ENCODE measurements at regions not wholly inside any gene's neighbourhood (a gene's known extent, or its start where the extent isn't known, plus 50 kb on each side); places are given as distances from the start of the nearest gene placed in this dataset.
A peak's percentile ranks its signal among the peaks of the same experiment; 100 is the strongest.
"Not testable (repeated sequence)": the region's sequence is repeated elsewhere in the genome, so short reads cannot be mapped to it uniquely, and the experiment has no call there.

GRCh38 chr15:62849316-62850106, 193.0 kb upstream of the TPM1 start:
- no peak for DNase-seq

- DNase-seq = no peak
Observed at GRCh38 chr15:62850318-62850717, 192.2 kb upstream of the TPM1 start.

GRCh38 chr15:62850791-62851291, 191.7 kb upstream of the TPM1 start:
- no peak for DNase-seq

GRCh38 chr15:62853114-62853840, 189.3 kb upstream of the TPM1 start:
- DNase-seq = no peak

- no peak for DNase-seq
Observed at GRCh38 chr15:62853841-62854225, 188.7 kb upstream of the TPM1 start.

- DNase-seq = no peak
Observed at GRCh38 chr15:62854420-62855084, 188.0 kb upstream of the TPM1 start.

- DNase-seq = no peak
Observed at GRCh38 chr15:62855085-62855476, 187.5 kb upstream of the TPM1 start.

- no peak for DNase-seq
Observed at GRCh38 chr15:62856466-62857246, 185.9 kb upstream of the TPM1 start.

- DNase-seq = no peak
Observed at GRCh38 chr15:62857411-62857853, 185.1 kb upstream of the TPM1 start.

GRCh38 chr15:62858343-62858742, 184.2 kb upstream of the TPM1 start:
- DNase-seq = no peak

GRCh38 chr15:62862717-62863116, 179.8 kb upstream of the TPM1 start:
- no peak for DNase-seq

GRCh38 chr15:62866366-62866765, 176.2 kb upstream of the TPM1 start:
- DNase-seq = no peak

GRCh38 chr15:62867844-62868243, 174.7 kb upstream of the TPM1 start:
- DNase-seq = no peak

- no peak for DNase-seq
Observed at GRCh38 chr15:62868507-62868906, 174.0 kb upstream of the TPM1 start.

- no peak for DNase-seq
Observed at GRCh38 chr15:62869116-62869515, 173.4 kb upstream of the TPM1 start.

- no peak for DNase-seq
Observed at GRCh38 chr15:62870216-62870615, 172.3 kb upstream of the TPM1 start.

- DNase-seq = not testable (repeated sequence)
Observed at GRCh38 chr15:62870701-62871100, 171.8 kb upstream of the TPM1 start.

GRCh38 chr15:62873203-62873602, 169.3 kb upstream of the TPM1 start:
- no peak for DNase-seq

- no peak for DNase-seq
Observed at GRCh38 chr15:62874064-62874463, 168.5 kb upstream of the TPM1 start.

GRCh38 chr15:62874959-62875625, 167.5 kb upstream of the TPM1 start:
- DNase-seq = no peak

GRCh38 chr15:62875626-62876021, 166.9 kb upstream of the TPM1 start:
- no peak for DNase-seq

GRCh38 chr15:62877276-62877857, 165.2 kb upstream of the TPM1 start:
- peak; percentile 11 for DNase-seq
